ENCODE measurements at regions not wholly inside any gene's neighbourhood (a gene's known extent, or its start where the extent isn't known, plus 50 kb on each side); places are given as distances from the start of the nearest gene placed in this dataset.

DNA sequence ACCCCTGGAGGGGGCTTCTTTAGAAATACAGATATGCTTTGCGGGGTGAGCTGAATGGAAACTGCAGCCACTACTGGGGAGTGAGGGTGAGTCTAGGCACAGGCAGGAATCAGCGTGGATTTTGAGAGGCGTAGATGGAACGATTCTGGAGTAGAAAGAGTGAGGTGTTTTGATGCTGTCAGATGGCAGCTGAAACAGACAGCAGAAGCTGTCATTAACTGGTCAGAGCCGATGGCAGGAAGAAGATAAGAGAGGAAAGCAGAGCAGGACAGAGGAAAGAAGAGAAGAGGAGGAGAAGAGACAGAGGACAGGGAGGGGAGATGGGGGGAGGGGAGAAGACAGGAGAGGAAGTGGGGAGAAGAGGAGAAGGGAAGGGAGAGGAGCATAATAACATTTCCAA lies 138.5 kb downstream of the LRIG2 start:
- H3K27me3 Mint-ChIP-seq = no peaks in the 10 kb centered on the region
- H3K36me3 Mint-ChIP-seq (ENCODE audit: insufficient read depth) = peaks cover 5% of the 10 kb centered on the region
- H3K4me1 Mint-ChIP-seq (ENCODE audit: low read depth) = peaks cover 39% of the 10 kb centered on the region
- TF ChIP-seq, protein P1, sequence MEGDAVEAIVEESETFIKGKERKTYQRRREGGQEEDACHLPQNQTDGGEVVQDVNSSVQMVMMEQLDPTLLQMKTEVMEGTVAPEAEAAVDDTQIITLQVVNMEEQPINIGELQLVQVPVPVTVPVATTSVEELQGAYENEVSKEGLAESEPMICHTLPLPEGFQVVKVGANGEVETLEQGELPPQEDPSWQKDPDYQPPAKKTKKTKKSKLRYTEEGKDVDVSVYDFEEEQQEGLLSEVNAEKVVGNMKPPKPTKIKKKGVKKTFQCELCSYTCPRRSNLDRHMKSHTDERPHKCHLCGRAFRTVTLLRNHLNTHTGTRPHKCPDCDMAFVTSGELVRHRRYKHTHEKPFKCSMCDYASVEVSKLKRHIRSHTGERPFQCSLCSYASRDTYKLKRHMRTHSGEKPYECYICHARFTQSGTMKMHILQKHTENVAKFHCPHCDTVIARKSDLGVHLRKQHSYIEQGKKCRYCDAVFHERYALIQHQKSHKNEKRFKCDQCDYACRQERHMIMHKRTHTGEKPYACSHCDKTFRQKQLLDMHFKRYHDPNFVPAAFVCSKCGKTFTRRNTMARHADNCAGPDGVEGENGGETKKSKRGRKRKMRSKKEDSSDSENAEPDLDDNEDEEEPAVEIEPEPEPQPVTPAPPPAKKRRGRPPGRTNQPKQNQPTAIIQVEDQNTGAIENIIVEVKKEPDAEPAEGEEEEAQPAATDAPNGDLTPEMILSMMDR (IDR thresholded peaks at IDR 0.05; ENCODE audit: unreplicated experiment) = no peak
- H3K4me3 Mint-ChIP-seq (ENCODE audit: low read depth) = no peak overlapping the region
- no peak overlapping the region for H3K27ac Mint-ChIP-seq
- DNase-seq (ENCODE audit: low spot score, unreplicated experiment) = no peak
- peaks cover 20% of the 10 kb centered on the region for H3K9me3 Mint-ChIP-seq (ENCODE audit: low read depth)

DNA sequence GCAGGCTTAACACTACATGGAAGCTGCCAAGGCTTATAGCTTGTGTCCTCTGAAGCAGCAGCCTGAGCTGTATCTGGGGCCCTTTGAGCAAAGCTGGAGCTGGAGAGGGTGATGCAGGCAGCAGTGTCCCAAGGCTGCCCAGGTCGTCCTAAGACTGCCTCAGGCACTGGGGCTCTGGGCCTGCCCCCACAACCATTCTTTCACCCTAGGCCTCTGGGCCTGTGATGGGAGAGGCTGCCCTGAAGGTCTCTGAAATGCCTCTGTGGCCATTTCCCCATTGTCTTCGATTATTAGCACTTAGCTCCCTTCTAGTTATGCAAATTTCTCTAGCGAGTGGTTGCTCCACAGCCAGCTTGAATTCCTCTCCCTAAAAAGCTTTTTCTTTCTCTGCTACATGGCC lies 142.0 kb downstream of the LRIG2 start:
- H3K27ac Mint-ChIP-seq = no peak overlapping the region
- H3K36me3 Mint-ChIP-seq (ENCODE audit: insufficient read depth) = peaks cover 5% of the 10 kb centered on the region
- H3K27me3 Mint-ChIP-seq = no peaks in the 10 kb centered on the region
- H3K9me3 Mint-ChIP-seq (ENCODE audit: low read depth) = peaks cover 20% of the 10 kb centered on the region
- TF ChIP-seq, protein P1 (IDR thresholded peaks at IDR 0.05; ENCODE audit: unreplicated experiment) = no peak
- no peak for DNase-seq (ENCODE audit: low spot score, unreplicated experiment)
- no peak overlapping the region for H3K4me3 Mint-ChIP-seq (ENCODE audit: low read depth)
- H3K4me1 Mint-ChIP-seq (ENCODE audit: low read depth) = peaks cover 41% of the 10 kb centered on the region

DNA sequence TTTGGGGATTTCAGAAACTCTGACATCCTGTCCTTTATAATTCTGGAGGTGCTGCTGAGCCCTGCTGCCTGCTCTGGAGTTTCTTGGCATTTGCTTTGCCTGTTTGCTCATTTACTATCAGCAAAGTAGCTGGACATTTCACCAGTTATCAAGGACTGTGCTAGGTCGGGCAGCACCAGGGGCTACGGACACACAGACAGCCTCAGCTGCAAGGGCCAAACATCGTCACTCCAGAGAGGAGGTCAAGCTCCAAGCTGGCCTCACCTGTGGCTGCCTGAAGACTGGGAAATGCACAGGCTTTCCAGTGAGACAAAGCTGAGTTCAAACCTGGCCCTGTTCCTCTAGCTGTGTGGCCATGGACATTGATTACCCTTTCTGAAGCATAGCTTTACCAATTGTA lies 143.7 kb downstream of the LRIG2 start:
- H3K4me3 Mint-ChIP-seq (ENCODE audit: low read depth) = no peak overlapping the region
- no peaks in the 10 kb centered on the region for H3K27me3 Mint-ChIP-seq
- peaks cover 5% of the 10 kb centered on the region for H3K36me3 Mint-ChIP-seq (ENCODE audit: insufficient read depth)
- H3K9me3 Mint-ChIP-seq (ENCODE audit: low read depth) = peaks cover 20% of the 10 kb centered on the region
- peak overlapping the region; percentile 79 for H3K27ac Mint-ChIP-seq
- H3K4me1 Mint-ChIP-seq (ENCODE audit: low read depth) = peaks cover 32% of the 10 kb centered on the region
- TF ChIP-seq, protein P1 (IDR thresholded peaks at IDR 0.05; ENCODE audit: unreplicated experiment) = no peak
- DNase-seq (ENCODE audit: low spot score, unreplicated experiment) = no peak

DNA sequence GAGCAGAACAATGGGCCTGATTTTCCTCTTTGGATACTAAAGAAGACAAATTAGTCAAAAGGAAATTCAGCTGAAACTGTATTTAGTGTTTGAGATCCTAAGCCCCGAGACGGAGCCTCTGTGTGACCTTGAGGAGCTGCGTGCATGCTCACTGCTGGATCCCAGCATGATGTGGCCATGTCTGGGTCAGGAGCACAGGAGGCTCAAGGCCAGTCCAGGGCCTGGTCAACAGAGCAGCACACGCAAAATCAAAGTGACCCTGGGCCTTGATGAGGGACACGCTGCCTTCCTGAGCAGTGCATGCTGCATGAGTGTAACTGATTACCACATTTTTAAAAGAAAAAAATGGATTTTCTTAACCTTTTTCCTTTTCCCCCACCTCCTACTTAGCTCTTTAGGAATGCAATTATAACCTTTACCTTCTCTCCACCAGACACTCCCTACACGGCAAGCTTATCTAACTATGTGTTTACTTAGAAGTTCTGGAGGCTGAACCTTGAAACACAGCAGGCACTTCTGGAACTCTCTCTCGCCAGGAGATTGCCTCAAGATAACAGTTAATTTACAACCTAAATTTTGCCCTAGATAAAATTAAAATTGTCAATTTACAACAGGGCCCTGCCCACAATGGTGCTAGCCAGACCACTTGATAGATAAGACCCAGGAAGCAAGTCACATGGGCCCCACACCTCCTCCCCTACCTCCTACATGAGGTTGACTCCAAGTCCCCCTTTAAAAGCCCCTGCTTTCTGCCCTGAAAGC lies 144.6 kb downstream of the LRIG2 start:
- TF ChIP-seq, protein P1 (IDR thresholded peaks at IDR 0.05; ENCODE audit: unreplicated experiment) = no peak
- H3K9me3 Mint-ChIP-seq (ENCODE audit: low read depth) = peaks cover 20% of the 10 kb centered on the region
- peaks cover 5% of the 10 kb centered on the region for H3K36me3 Mint-ChIP-seq (ENCODE audit: insufficient read depth)
- no peak overlapping the region for H3K4me3 Mint-ChIP-seq (ENCODE audit: low read depth)
- H3K27me3 Mint-ChIP-seq = no peaks in the 10 kb centered on the region
- peaks cover 32% of the 10 kb centered on the region for H3K4me1 Mint-ChIP-seq (ENCODE audit: low read depth)
- peak overlapping the region; percentile 79 for H3K27ac Mint-ChIP-seq
- no peak for DNase-seq (ENCODE audit: low spot score, unreplicated experiment)

DNA sequence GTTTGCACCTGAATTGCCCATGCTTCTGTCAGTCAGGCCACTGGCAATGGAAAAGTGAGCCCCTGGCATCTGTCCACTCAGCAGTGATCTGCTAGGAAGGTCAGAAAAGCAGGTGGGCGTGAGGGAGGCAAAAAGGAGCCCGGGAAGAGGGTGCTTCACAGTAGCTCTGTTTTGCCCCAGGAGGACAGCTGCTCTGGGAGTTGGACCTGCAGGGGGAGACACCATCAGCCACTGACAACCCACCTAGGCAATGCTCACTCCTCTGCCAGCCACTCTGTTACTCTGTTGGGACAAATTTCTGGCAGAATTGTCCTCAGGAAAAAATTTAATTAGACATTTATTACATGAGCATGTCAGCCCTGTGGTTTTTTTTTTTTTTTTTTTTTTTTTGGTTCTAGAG lies 146.4 kb downstream of the LRIG2 start:
- TF ChIP-seq, protein P1 (IDR thresholded peaks at IDR 0.05; ENCODE audit: unreplicated experiment) = peak; percentile 30
- Mint-ChIP-seq H3K27ac (no peak overlapping the region), H3K27me3 (no peaks in the 10 kb centered on the region), H3K9me3 (ENCODE audit: low read depth) (peaks cover 11% of the 10 kb centered on the region), H3K4me1 (ENCODE audit: low read depth) (peaks cover 34% of the 10 kb centered on the region), H3K36me3 (ENCODE audit: insufficient read depth) (peaks cover 4% of the 10 kb centered on the region), H3K4me3 (ENCODE audit: low read depth) (no peak overlapping the region)
- no peak for DNase-seq (ENCODE audit: low spot score, unreplicated experiment)

All from progenitor cell of endocrine pancreas (in vitro differentiated cells).